ENCODE measurements at regions not wholly inside any gene's neighbourhood (a gene's known extent, or its start where the extent isn't known, plus 50 kb on each side); places are given as distances from the start of the nearest gene placed in this dataset.
"Not testable (repeated sequence)": the region's sequence is repeated elsewhere in the genome, so short reads cannot be mapped to it uniquely, and the experiment has no call there.

- DNase-seq: not testable (repeated sequence)
Observed at GRCh38 chr2:236836028-236836427, 249.7 kb upstream of the COPS8 start.

- no peak for DNase-seq
Observed at GRCh38 chr2:236840215-236840614, 245.5 kb upstream of the COPS8 start.

- DNase-seq: no peak
Observed at GRCh38 chr2:236840857-236841256, 244.8 kb upstream of the COPS8 start.

GRCh38 chr2:236841389-236841788, 244.3 kb upstream of the COPS8 start:
- DNase-seq: no peak

GRCh38 chr2:236843161-236843968, 242.3 kb upstream of the COPS8 start:
- DNase-seq: no peak

DNA sequence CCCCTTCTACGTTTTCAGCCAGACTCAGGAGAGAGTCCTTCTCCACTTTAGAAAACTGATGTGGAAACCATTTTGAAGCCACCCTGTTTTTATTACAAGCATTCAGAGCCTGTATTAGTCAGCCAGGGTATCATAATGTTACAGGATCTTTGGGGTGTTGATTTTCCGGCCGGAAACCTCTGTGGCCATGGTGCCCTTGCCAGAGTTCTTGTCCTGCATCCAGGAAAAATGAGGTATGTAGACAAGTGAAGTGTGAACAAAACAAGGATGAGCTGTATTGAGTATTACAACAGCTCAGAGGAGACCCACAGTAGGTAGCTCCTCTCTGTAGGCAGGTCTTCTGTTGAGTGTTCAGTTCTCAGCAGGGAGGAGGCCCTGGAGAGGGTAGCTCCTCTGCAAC, 241.0 kb upstream of the COPS8 start:
- DNase-seq: no peak

GRCh38 chr2:236847023-236847422, 238.7 kb upstream of the COPS8 start:
- DNase-seq: no peak

DNA sequence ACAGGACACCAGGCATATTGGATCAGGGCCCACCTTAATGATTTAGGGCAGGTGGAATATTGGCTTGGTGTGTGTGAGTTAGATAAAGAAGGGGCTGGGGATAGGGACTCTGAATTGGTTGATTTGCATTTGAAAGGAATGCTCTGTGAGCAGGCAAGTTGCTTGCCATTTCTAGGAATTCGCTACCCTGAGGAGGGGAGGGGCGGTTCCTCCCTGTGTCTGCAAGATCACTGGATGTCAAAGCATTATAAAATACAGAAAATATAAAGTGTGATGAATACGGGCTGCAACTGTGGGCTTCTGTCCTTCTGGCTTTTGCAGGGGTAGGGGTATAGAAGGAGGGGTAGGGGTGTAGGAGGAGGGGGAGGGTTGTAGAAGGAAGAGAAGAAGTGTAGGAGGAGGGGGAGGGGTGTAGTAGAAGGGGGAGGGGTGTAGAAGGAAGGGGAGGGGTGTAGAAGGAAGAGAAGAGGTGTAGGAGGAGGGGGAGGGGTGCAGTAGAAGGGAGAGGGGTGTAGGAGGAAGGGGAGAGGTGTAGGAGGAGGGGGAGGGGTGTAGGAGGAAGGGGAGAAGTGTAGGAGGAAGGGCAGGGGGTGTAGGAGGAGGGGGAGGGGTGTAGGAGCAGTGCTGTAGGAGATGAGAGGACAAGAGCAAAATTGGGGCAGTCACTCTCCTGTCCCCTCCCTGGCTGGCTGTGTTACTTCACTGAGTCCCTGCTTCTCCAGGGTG, 238.0 kb upstream of the COPS8 start:
- DNase-seq: no peak

DNA sequence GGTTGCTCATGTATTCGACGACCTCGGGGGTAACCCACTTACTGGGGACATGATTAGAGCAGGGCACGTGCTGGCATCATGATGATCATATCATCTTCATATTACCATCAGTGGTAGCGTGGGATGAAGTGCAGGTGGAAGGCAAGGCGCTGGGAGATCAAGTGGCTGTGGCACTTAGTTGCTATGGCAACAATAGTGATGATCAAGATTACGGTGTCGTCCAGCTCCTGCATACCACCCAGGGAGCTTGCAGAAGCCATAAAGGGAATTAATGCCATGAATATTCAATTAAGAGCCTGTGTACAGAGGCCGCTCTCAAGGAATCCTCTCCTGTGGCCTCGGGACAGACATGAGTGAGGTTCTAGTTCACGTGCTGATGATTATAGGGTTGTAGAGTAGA, 237.2 kb upstream of the COPS8 start:
- DNase-seq: no peak

- DNase-seq: no peak
Observed at GRCh38 chr2:236849508-236849907, 236.2 kb upstream of the COPS8 start.

GRCh38 chr2:236849940-236850339, 235.7 kb upstream of the COPS8 start:
- no peak for DNase-seq

DNA sequence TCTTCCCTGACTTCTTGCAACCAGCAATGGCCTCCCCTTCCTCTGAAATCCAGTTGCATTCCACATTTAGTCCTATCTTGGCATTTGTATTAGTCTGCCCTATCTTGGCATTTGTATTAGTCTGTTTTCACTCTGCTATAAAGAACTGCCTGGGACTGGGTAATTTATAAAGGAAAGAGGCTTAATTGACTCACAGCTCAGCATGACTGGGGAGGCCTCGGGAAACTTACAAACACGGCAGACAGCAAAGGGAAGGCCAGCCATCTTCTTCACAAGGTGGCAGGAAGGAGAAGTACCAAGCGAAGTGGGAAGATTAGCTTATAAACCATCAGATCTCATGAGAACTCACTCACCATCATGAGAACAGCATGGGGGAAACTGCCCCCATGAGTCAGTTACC, 234.5 kb upstream of the COPS8 start:
- no peak for DNase-seq

DNA sequence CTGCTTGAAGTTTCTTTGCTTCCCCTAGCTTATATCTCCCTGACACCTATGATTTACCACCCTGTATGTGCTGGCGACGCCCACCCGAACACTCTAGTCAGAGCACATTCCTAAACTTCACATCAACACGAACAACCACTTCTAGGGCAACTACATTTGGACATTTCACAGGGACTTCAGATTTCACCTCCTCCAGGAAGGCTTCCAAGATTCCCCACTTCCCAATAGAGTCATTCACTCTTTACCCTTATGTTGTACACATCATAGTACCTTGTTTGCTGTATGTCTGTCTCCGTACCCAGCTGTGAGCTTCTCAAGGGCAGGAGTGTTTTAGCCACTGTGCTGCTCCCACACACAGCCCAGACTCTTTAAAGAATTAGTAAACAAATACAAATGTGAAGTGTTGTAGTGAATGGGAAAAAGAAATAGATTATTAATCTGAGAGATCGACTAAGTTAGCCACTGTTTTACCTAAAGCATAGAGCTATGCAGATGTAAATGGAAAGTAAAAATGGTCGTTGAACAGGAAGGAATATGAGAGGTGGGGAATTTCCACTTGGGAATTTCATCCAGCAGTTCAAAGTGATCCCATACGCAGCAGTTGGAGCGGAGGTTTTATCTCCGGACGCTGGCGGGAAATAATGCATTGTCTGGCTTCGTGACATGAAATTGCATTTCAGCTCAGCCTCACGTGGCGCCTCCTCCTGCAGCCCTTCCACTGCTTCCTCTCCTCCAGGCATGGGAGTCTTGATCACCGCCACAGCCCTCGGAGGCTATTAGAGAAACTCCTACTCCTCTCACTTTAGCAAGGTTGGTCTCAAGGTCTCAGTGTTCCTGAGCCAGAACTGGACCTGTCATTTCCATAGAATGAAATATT, 233.4 kb upstream of the COPS8 start:
- no peak for DNase-seq

DNA sequence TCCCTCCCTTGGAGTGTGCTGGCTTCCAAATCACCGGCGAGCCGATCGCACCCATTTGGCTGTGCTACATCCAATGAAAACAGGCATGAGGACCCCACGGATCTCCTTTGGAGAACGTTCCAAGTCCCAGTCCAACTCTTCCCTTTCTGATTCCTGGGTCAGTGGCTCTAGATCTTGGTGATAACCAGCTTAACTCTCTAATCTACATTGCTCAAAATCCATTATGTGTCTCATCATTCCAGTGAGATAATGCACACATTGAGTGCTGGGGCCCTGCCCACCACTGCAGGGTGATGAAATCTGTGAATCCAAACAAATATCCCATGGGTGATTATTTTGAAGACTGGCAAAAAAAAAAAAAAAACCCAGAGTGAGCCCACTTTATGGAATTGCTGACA, 232.7 kb upstream of the COPS8 start:
- DNase-seq: no peak

- no peak for DNase-seq
Observed at GRCh38 chr2:236853585-236854051, 232.1 kb upstream of the COPS8 start.

DNA sequence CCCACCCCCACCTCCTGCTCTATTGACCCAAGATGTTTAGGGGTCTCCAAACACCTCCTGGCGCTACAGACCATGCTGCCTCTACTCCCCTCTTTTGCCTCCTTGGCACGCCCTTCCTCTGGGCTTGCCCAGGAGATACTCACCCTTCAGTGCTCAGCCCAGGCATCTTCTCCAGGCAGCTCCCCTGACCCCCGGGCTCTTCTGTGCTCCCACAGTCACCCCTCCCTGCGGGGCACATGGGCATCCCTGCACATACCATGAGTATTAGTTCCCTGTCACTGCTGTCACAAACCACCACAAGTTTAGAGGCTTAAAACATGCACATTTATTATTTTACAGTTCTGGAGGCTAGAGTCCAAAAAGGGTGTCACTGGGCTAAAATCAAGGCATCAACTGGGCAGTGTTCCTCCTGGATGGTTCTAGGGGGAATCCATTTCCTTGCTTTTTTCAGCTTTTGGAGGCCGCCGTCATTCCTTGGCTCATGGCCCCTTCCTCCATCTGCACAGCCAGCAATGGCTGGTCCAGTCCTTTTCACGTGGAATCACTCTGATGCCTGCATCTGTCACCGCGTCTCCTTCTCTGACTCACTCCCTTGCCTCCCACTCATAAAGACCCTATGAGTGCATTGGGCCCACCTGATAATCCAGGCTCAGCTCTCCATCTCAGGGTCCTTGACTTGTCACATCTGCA, 230.4 kb upstream of the COPS8 start:
- no peak for DNase-seq

DNA sequence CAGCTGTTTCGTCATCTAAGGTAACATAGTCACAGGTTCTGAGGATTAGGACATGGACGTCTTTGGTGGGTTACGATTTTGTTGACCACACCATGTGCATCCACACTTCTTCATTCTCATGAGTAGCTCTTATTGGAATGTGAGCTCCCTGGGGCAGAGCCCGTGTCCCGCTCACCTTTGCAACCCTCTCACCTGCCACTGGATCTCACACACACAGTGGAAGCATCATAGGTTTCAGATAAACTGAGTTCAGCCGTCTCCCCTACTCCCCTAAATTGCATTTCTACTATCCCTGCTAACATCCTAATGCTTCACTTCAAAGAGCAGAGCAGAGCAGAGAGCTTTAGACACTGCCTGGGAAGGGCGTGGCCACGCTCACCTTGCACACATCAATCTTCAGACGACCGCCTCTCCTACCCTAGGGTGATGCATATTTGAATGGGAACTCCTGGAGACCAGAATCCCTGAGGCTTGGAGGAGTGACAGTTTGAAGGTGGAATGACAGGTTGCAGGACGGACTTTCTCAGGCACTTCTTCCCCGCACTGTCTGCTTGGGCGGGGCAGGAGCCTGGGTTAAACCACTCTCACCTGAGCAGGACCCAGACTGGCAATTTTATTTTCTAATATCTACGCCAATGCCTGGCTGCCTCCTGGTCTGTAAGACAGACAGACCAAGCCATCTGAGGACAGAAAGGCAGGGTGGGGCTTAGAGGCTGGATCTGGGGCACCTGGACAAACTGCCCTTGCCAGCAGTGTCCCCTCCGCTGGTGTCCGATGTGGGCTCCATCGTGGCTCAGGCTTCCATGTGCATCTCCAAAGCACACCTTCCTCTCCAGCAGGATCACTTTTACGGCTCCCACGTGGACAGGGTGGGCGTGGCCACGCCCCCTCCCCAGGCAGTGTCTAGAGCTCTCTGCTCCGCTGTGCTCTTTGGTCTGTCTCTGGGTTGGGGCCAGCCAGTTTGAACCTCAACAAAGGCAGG, 229.5 kb upstream of the COPS8 start:
- no peak for DNase-seq

GRCh38 chr2:236856848-236857235, 228.8 kb upstream of the COPS8 start:
- DNase-seq: no peak

DNA sequence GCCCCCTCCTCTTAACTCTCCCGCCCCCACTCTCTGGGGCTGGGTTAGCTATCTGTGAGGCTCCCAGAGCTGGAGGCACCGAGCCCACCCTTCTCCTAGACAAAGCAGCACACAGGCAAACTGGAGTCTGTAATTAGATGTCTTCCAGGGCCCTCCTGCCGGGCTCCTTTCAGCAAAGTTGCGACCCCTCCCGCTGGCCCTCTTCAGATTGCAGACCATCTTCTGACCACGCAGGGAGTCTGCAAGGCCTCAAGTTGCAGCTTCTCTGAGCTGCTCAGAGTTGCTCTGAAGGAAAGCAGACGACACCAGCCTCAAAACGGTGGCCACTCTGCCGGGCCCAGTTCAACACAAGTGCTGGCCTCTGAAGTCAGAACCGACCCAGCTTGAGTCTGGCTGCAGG, 228.4 kb upstream of the COPS8 start:
- DNase-seq: no peak

GRCh38 chr2:236857781-236858180, 227.9 kb upstream of the COPS8 start:
- no peak for DNase-seq

DNA sequence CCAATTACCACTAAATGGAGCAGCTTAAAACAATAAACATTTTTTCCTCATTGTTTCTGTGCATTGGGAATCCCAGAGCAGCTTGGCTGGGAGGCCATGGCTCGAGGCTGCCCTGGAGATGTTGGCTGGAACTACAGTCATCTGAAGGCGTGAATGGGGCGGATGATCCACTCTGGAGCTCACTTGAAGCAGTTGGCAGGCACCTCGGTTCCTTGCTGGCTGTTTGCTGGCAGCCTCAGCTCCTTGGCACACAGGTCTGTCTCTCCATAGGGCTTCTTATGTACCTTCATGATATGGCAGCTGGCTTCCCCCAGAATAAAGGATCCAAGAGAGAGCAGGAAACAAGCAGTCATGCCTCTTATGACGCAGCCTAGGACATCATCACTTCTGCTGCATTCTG, 227.0 kb upstream of the COPS8 start:
- no peak for DNase-seq

GRCh38 chr2:236859908-236860307, 225.8 kb upstream of the COPS8 start:
- no peak for DNase-seq

Measured in CD4-positive, alpha-beta T cell treated with Interleukin-15 for 1 hour (primary cell).